CD14-positive monocyte (primary cell): ENCODE measurements at regions not wholly inside any gene's neighbourhood (a gene's known extent, or its start where the extent isn't known, plus 50 kb on each side); places are given as distances from the start of the nearest gene placed in this dataset.

Experiments used
- DNase-seq, 3 donors: peaks; one replicate each; pipeline ENCODE4 v3.0.0-alpha.2; 2011 to 2022
- H2AFZ ChIP-seq: 2 replicates; pipeline ENCODE4 v1.6.0; 2012; ENCODE audit warnings: mild to moderate bottlenecking, low read depth, low read length, inconsistent platforms; ENCODE audit not compliant: insufficient read depth, poor library complexity, severe bottlenecking
- H3K27ac ChIP-seq, 2 donors: 1 replicate in 1 of 2; 2 replicates in 1 of 2; pipeline ENCODE4 v1.5.1; 2012 to 2013; ENCODE audit warnings: low read length in 2 of 2, control low read depth in 1 of 2, inconsistent platforms in 1 of 2, low read depth in 1 of 2, mild to moderate bottlenecking in 1 of 2
- H3K27me3 ChIP-seq, 2 donors: one replicate each; pipeline versions ENCODE4 v1.6.0 to v1.6.1; 2011 to 2013; ENCODE audit warnings: low read length in 2 of 2; ENCODE audit not compliant: control insufficient read depth in 2 of 2, insufficient read depth in 2 of 2
- H3K36me3 ChIP-seq, 2 donors: replicated peaks in 1 of 2; 1 replicate in 1 of 2; 2 replicates in 1 of 2; pipeline versions ENCODE4 v1.5.1 to v1.6.1; 2012 to 2013; ENCODE audit warnings: low read length in 2 of 2, control low read depth in 1 of 2, inconsistent platforms in 1 of 2, mild to moderate bottlenecking in 1 of 2; ENCODE audit not compliant: insufficient read depth in 2 of 2, control insufficient read depth in 1 of 2
- H3K4me1 ChIP-seq, 2 donors: 1 replicate in 1 of 2; 2 replicates in 1 of 2; pipeline versions ENCODE4 v1.5.1 to v1.6.1; 2012 to 2013; ENCODE audit warnings: low read length in 2 of 2, control low read depth in 1 of 2, inconsistent platforms in 1 of 2, mild to moderate bottlenecking in 1 of 2, moderate library complexity in 1 of 2; ENCODE audit not compliant: insufficient read depth in 2 of 2, control insufficient read depth in 1 of 2
- H3K4me2 ChIP-seq: replicated peaks from 2 replicates; pipeline ENCODE3; 2012; ENCODE audit warnings: low read length, moderate library complexity, mild to moderate bottlenecking; ENCODE audit not compliant: poor library complexity, severe bottlenecking; ENCODE audit errors: extremely low read depth
- H3K4me3 ChIP-seq, 3 experiments: fragments of 200-600 bp in 1 of 3; sonication (generic) in 1 of 3; replicated peaks in 1 of 3; 1 replicate in 2 of 3; 2 replicates in 1 of 3; pipeline ENCODE4 v1.5.1; 2011 to 2013; ENCODE audit warnings: low read length in 3 of 3, mild to moderate bottlenecking in 3 of 3, control low read depth in 2 of 3, low read depth in 2 of 3, inconsistent platforms in 1 of 3, moderate library complexity in 1 of 3
- H3K79me2 ChIP-seq: 2 replicates; pipeline ENCODE4 v1.6.0; 2012; ENCODE audit warnings: mild to moderate bottlenecking, control low read depth, inconsistent platforms, low read length, moderate library complexity; ENCODE audit not compliant: insufficient read depth
- H3K9ac ChIP-seq: 2 replicates; pipeline ENCODE4 v1.6.0; 2017; ENCODE audit warnings: low read length, mild to moderate bottlenecking; ENCODE audit not compliant: insufficient read depth, poor library complexity, severe bottlenecking
- H3K9me3 ChIP-seq, 2 donors: replicated peaks in 1 of 2; 1 replicate in 1 of 2; 2 replicates in 1 of 2; pipeline versions ENCODE4 v1.5.1 to v1.6.1; 2012 to 2013; ENCODE audit warnings: low read length in 2 of 2, control low read depth in 1 of 2; ENCODE audit not compliant: control insufficient read depth in 1 of 2, insufficient read depth in 1 of 2
- H4K20me1 ChIP-seq: 2 replicates; pipeline ENCODE4 v1.6.0; 2012; ENCODE audit warnings: mild to moderate bottlenecking, low read length, control low read depth, moderate library complexity; ENCODE audit not compliant: insufficient read depth
- H3K27ac Mint-ChIP-seq, 7 donors: one replicate each; pipeline ENCODE4 v1.8.0; 2020; ENCODE audit warnings: mild to moderate bottlenecking in 7 of 7, mixed read lengths in 7 of 7, moderate library complexity in 6 of 7, inconsistent platforms in 2 of 7
- H3K27me3 Mint-ChIP-seq, 3 donors: one replicate each; pipeline ENCODE4 v1.8.0; 2021 to 2022; ENCODE audit warnings: low read depth in 3 of 3, mild to moderate bottlenecking in 3 of 3, mixed read lengths in 3 of 3, moderate library complexity in 3 of 3, inconsistent platforms in 1 of 3
- H3K36me3 Mint-ChIP-seq, 2 donors: one replicate each; pipeline ENCODE4 v1.8.0; 2020; ENCODE audit warnings: mixed read lengths in 2 of 2, inconsistent platforms in 1 of 2, mild to moderate bottlenecking in 1 of 2
- H3K4me1 Mint-ChIP-seq: one replicate; pipeline ENCODE4 v1.8.0; 2020; ENCODE audit warnings: mild to moderate bottlenecking, mixed read lengths
- H3K4me3 Mint-ChIP-seq, 2 donors: one replicate each; pipeline ENCODE4 v1.8.0; 2020; ENCODE audit warnings: mild to moderate bottlenecking in 2 of 2, mixed read lengths in 2 of 2, moderate library complexity in 1 of 2
- H3K9me3 Mint-ChIP-seq, 7 donors: one replicate each; pipeline ENCODE4 v1.8.0; 2020 to 2022; ENCODE audit warnings: mixed read lengths in 7 of 7, mild to moderate bottlenecking in 6 of 7, moderate library complexity in 6 of 7, inconsistent platforms in 2 of 7
- WGBS: methylation state at CpG from one replicate; pipeline ENCODE4 v1.1.5; 2013; ENCODE audit warnings: missing lambda C conversion rate; ENCODE audit not compliant: insufficient coverage; 5-methylcytosine and 5-hydroxymethylcytosine counted together
- intact Hi-C, 2 donors: fragments of 100-400 bp; cut with micrococcal nuclease; formaldehyde crosslinking; loops; one replicate each; pipeline versions ENCODE4 v1.15.0 to v1.15.1; 2023
- TF ChIP-seq, protein P1 (sequence below): fragments of 200-600 bp; IDR thresholded peaks from one replicate; pipeline ENCODE4 v1.8.0; 2022; ENCODE audit warnings: antibody characterized with exemption, mild to moderate bottlenecking

DNA sequence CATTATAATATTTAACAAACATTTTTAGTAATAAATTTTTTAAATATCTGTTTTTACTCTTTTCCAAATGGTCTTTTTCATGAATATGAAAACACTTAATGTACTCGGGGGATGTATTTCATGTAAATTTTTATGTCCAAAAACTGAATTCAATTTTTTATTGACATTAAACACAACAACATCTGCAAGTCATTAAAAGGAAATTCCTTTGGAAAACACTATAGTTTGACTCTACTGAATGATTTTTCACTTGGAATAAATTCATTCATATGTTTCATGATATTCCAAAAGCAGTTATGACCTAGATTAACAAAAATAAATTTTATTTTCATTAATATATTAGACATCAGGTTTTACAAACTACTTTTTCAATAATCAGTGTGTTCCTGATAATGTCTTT, 239.8 kb upstream of the AGTR1 start:
- Histone ChIP-seq H3K27me3 (no peaks in the 10 kb centered on the region), H3K9me3 (no peaks in the 10 kb centered on the region), H3K4me3 (no peak overlapping the region), H3K27ac (no peak overlapping the region), H3K4me1 (no peaks in the 10 kb centered on the region), H2AFZ (no peak overlapping the region), H4K20me1 (no peaks in the 10 kb centered on the region), H3K79me2 (no peaks in the 10 kb centered on the region), H3K9ac (no peak overlapping the region), H3K36me3 (no peaks in the 10 kb centered on the region), H3K4me2 (no peak overlapping the region)
- H3K27me3 Mint-ChIP-seq, result peaks cover 0 to 3% (median 0%) of the 10 kb centered on the region in 3 donors
- H3K4me3 Mint-ChIP-seq, result no peak overlapping the region
- DNase-seq, result no peak
- no peak overlapping the region for H3K27ac Mint-ChIP-seq
- WGBS, result no CpG with 5 or more reads among the region's 1 CpG
- intact Hi-C loops, result no loop called here
- H3K4me1 Mint-ChIP-seq, result no peaks in the 10 kb centered on the region
- TF ChIP-seq, protein P1, sequence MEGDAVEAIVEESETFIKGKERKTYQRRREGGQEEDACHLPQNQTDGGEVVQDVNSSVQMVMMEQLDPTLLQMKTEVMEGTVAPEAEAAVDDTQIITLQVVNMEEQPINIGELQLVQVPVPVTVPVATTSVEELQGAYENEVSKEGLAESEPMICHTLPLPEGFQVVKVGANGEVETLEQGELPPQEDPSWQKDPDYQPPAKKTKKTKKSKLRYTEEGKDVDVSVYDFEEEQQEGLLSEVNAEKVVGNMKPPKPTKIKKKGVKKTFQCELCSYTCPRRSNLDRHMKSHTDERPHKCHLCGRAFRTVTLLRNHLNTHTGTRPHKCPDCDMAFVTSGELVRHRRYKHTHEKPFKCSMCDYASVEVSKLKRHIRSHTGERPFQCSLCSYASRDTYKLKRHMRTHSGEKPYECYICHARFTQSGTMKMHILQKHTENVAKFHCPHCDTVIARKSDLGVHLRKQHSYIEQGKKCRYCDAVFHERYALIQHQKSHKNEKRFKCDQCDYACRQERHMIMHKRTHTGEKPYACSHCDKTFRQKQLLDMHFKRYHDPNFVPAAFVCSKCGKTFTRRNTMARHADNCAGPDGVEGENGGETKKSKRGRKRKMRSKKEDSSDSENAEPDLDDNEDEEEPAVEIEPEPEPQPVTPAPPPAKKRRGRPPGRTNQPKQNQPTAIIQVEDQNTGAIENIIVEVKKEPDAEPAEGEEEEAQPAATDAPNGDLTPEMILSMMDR, result no peak
- peaks cover 0 to 1% (median 0%) of the 10 kb centered on the region in 7 donors for H3K9me3 Mint-ChIP-seq
- H3K36me3 Mint-ChIP-seq, result no peaks in the 10 kb centered on the region

DNA sequence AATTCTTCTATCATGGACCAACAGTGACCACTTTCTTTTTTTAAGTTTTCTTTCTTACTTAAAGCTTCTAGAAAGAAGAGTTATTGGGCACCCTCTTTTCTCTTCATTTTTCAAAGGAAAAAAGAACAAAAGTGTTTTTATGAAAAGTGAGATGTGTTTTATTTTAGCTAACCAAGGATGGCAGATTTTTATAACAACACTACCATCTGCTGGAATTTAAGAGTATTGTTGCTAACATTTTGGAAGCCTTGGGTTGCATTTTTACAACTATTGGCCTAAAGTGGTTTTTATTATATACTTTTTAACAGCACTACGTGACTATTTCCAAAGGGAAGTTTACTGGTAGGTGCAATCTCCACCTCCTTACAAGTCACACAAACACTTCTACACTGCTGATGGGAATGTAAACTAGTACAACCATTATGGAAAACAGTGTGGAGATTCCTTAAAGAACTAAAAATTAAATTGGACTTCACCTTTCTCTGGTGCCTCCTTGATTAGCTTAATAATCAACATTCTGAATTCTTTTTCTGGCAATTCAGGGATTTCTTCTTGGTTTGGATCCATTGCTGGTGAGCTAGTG, 237.7 kb upstream of the AGTR1 start:
- Mint-ChIP-seq H3K36me3 (no peaks in the 10 kb centered on the region), H3K4me1 (no peaks in the 10 kb centered on the region), H3K9me3 (peaks cover 0 to 1% (median 0%) of the 10 kb centered on the region in 7 donors), H3K4me3 (no peak overlapping the region), H3K27me3 (peaks cover 0 to 2% (median 1%) of the 10 kb centered on the region in 3 donors), H3K27ac (no peak overlapping the region)
- no peak overlapping the region for H2AFZ ChIP-seq
- no peak overlapping the region for H3K4me3 ChIP-seq
- TF ChIP-seq, protein P1, result peak; percentile 18
- no peaks in the 10 kb centered on the region for H3K36me3 ChIP-seq
- no peak for DNase-seq
- no peaks in the 10 kb centered on the region for H3K4me1 ChIP-seq
- H3K9ac ChIP-seq, result no peak overlapping the region
- no peaks in the 10 kb centered on the region for H3K9me3 ChIP-seq
- H3K27me3 ChIP-seq, result no peaks in the 10 kb centered on the region
- H4K20me1 ChIP-seq, result no peaks in the 10 kb centered on the region
- no peak overlapping the region for H3K4me2 ChIP-seq
- intact Hi-C loops, result no loop called here
- no peaks in the 10 kb centered on the region for H3K79me2 ChIP-seq
- no CpG with 5 or more reads among the region's 1 CpG for WGBS
- H3K27ac ChIP-seq, result no peak overlapping the region
